ENCODE measurements at regions not wholly inside any gene's neighbourhood (a gene's known extent, or its start where the extent isn't known, plus 50 kb on each side); places are given as distances from the start of the nearest gene placed in this dataset.

DNA sequence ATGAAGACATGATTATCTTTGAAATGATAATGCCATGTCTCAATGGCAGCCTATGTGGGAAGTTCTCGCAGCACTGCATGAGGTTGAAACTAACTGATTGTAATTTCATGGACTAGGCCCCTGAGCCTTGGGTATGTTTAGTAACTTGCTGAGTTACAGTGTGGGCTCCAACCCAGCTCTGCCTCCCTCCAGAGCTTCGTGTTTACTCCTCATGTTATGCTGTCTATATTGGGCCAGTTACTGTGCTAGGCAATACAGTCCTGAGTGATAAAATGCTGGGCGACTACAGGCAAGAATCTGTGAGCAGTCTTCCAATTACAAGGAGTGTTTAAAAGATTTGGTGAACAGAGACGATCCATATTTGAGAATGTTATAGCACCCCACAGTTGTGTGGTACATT lies 530.1 kb upstream of the CDH2 start:
- TF ChIP-seq, protein P1, sequence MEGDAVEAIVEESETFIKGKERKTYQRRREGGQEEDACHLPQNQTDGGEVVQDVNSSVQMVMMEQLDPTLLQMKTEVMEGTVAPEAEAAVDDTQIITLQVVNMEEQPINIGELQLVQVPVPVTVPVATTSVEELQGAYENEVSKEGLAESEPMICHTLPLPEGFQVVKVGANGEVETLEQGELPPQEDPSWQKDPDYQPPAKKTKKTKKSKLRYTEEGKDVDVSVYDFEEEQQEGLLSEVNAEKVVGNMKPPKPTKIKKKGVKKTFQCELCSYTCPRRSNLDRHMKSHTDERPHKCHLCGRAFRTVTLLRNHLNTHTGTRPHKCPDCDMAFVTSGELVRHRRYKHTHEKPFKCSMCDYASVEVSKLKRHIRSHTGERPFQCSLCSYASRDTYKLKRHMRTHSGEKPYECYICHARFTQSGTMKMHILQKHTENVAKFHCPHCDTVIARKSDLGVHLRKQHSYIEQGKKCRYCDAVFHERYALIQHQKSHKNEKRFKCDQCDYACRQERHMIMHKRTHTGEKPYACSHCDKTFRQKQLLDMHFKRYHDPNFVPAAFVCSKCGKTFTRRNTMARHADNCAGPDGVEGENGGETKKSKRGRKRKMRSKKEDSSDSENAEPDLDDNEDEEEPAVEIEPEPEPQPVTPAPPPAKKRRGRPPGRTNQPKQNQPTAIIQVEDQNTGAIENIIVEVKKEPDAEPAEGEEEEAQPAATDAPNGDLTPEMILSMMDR (IDR thresholded peaks at IDR 0.05; ENCODE audit: borderline replicate concordance, insufficient read depth, low read depth, low read length), result no peak

DNA sequence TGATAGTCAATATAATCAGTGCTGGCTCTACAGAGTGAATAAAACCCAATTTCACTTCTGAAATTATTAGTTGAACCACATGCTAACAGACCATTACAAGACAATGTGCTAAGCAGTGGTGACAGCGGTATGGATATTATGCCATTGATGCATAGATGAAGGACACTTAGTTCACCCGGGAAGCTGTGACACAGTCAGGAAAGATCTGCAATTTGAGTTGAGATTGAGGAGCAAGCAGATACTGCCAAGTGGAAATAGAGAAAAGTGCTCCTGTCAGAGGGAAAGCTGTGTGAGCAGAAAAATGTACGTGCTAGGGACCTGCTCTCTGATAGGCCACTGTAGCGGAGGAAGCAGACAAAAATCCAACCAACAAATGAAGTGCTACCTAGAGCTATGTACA lies 529.5 kb upstream of the CDH2 start:
- no peak overlapping the region for H3K4me3 ChIP-seq (ENCODE audit: low read depth, low read length)
- TF ChIP-seq, protein P1 (IDR thresholded peaks at IDR 0.05; ENCODE audit: borderline replicate concordance, insufficient read depth, low read depth, low read length), result no peak

More for the DNA sequence above, 530.1 kb upstream of the CDH2 start:
- no peak overlapping the region for H3K4me3 ChIP-seq (ENCODE audit: low read depth, low read length)

DNA sequence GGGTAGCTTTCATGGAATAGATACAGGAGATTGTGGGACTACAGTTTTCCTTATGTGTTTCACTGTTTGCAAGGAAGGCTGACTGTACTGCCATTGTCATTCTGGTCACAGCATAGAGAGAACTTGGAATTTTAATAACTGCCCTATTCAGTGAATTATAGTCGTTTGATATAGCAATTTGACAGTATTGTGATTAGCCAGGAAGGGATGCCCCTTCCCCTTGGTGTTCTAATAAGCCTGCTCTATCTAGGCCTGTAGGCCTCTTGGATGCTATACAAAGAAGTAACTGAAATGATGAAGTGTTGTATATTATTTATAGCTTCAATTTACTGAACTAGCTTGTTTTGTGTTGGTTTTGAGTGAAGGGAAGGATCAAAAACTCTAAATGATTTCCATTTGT lies 528.6 kb upstream of the CDH2 start:
- no peak overlapping the region for H3K4me3 ChIP-seq (ENCODE audit: low read depth, low read length)
- TF ChIP-seq, protein P1 (IDR thresholded peaks at IDR 0.05; ENCODE audit: borderline replicate concordance, insufficient read depth, low read depth, low read length), result no peak

DNA sequence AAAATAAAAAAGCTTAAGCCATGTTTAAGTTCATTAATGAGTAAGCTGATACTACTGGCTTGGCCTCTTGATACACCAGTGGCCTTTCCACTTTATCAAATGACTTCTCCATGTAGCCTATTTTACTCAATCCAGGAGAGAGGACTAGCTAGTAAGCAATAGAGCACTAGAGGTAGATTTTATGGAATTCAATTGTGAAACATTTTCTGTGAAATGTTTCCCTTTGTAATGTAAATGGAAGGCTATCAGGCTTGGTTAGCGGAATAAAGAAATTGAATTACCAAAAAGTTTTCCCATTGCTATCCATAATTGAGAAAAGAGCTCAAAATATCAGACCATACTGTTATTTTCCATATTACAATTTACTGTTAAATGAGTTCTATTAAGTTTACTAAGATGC lies 515.4 kb upstream of the CDH2 start:
- no peak overlapping the region for H3K4me3 ChIP-seq (ENCODE audit: low read depth, low read length)
- TF ChIP-seq, protein P1 (IDR thresholded peaks at IDR 0.05; ENCODE audit: borderline replicate concordance, insufficient read depth, low read depth, low read length), result no peak

GRCh38 chr18:28691496-28691840 lies 514.5 kb upstream of the CDH2 start:
- H3K4me3 ChIP-seq (ENCODE audit: low read depth, low read length), result no peak overlapping the region
- TF ChIP-seq, protein P1 (IDR thresholded peaks at IDR 0.05; ENCODE audit: borderline replicate concordance, insufficient read depth, low read depth, low read length), result no peak

GRCh38 chr18:28690836-28691495 lies 514.0 kb upstream of the CDH2 start:
- TF ChIP-seq, protein P1 (IDR thresholded peaks at IDR 0.05; ENCODE audit: borderline replicate concordance, insufficient read depth, low read depth, low read length), result no peak
- no peak overlapping the region for H3K4me3 ChIP-seq (ENCODE audit: low read depth, low read length)

- TF ChIP-seq, protein P1 (IDR thresholded peaks at IDR 0.05; ENCODE audit: borderline replicate concordance, insufficient read depth, low read depth, low read length), result no peak
- H3K4me3 ChIP-seq (ENCODE audit: low read depth, low read length), result no peak overlapping the region
These were observed 513.2 kb upstream of the CDH2 start for GRCh38 chr18:28690100-28690499.

All from GM12875 (cell line).